IMR-90 (cell line): ENCODE measurements at regions not wholly inside any gene's neighbourhood (a gene's known extent, or its start where the extent isn't known, plus 50 kb on each side); places are given as distances from the start of the nearest gene placed in this dataset.

ENCODE experiments used
- ATAC-seq: fragments of 200-7000 bp; cut with Tn5 transposase; 2 replicates; pipeline ENCODE4 v1.9.1; 2020; ENCODE audit warnings: low read depth, mild to moderate bottlenecking, moderate library complexity
- BruUV-seq: library from RNA; stranded (reverse); fragments of 400-500 nt; replicated peaks from 2 replicates; lab custom pipeline; 2021; lab: Mats Ljungman, UMichigan
- CTCF ChIA-PET: fragments of 300-600 bp; formaldehyde crosslinking; extraction: SDS; loops from one replicate; lab custom pipeline; 2021; ENCODE audit warnings: antibody characterized with exemption; lab: Yijun Ruan, JAX
- POLR2A ChIA-PET: fragments of 300-600 bp; sonication (Branson Sonifier 250); formaldehyde crosslinking; loops from one replicate; lab custom pipeline; 2022; ENCODE audit warnings: antibody characterized with exemption; ENCODE audit not compliant: unreplicated experiment; lab: Charles Lee
- DNase-seq: peaks from one replicate; pipeline ENCODE4 v3.0.0; 2013
- H2AFZ ChIP-seq: replicated peaks from 2 replicates; pipeline ENCODE3; 2013; ENCODE audit warnings: low read length, mild to moderate bottlenecking; ENCODE audit not compliant: poor library complexity
- H2AK5ac ChIP-seq: 2 replicates; pipeline ENCODE4 v1.6.1; 2013; ENCODE audit warnings: low read depth, low read length, inconsistent platforms
- H2AK9ac ChIP-seq: replicated peaks from 2 replicates; pipeline ENCODE3; 2013; ENCODE audit warnings: mild to moderate bottlenecking, low read depth, low read length, moderate library complexity; ENCODE audit not compliant: poor library complexity
- H2BK120ac ChIP-seq: 2 replicates; pipeline ENCODE4 v1.6.1; 2013; ENCODE audit warnings: low read depth, low read length, inconsistent platforms
- H2BK15ac ChIP-seq: 3 replicates; pipeline ENCODE4 v1.6.1; 2013; ENCODE audit warnings: low read depth, low read length, inconsistent platforms
- H2BK20ac ChIP-seq: 2 replicates; pipeline ENCODE4 v1.6.1; 2013; ENCODE audit warnings: low read depth, mild to moderate bottlenecking, inconsistent platforms, low read length, moderate library complexity
- H2BK5ac ChIP-seq: 2 replicates; pipeline ENCODE4 v1.6.1; 2013; ENCODE audit warnings: mild to moderate bottlenecking, low read depth, low read length, inconsistent platforms; ENCODE audit not compliant: poor library complexity, severe bottlenecking
- H3K14ac ChIP-seq: replicated peaks from 2 replicates; pipeline ENCODE4 v1.6.1; 2013; ENCODE audit warnings: low read depth, low read length, inconsistent platforms
- H3K18ac ChIP-seq: 2 replicates; pipeline ENCODE4 v1.6.1; 2013; ENCODE audit warnings: low read depth, low read length, control low read depth
- H3K23ac ChIP-seq: 2 replicates; pipeline ENCODE4 v1.6.1; 2013; ENCODE audit warnings: low read depth, low read length, inconsistent platforms
- H3K27ac ChIP-seq: 2 replicates; pipeline ENCODE4 v1.5.1; 2013; ENCODE audit warnings: mild to moderate bottlenecking, control low read depth, low read length; ENCODE audit not compliant: insufficient read depth
- H3K27me3 ChIP-seq: 2 replicates; pipeline ENCODE4 v1.6.1; 2013; ENCODE audit warnings: low read length; ENCODE audit not compliant: control insufficient read depth, insufficient read depth
- H3K36me3 ChIP-seq: 2 replicates; pipeline ENCODE4 v1.6.1; 2013; ENCODE audit warnings: low read length, mixed read lengths; ENCODE audit not compliant: control insufficient read depth, insufficient read depth
- H3K4ac ChIP-seq: 2 replicates; pipeline ENCODE4 v1.6.1; 2013; ENCODE audit warnings: low read depth, low read length, inconsistent platforms
- H3K4me1 ChIP-seq: 2 replicates; pipeline ENCODE4 v1.6.1; 2013; ENCODE audit warnings: low read length, mixed read lengths; ENCODE audit not compliant: control insufficient read depth, insufficient read depth
- H3K4me2 ChIP-seq: 2 replicates; pipeline ENCODE4 v1.6.1; 2013; ENCODE audit warnings: low read depth, mild to moderate bottlenecking, control low read depth, low read length, moderate library complexity
- H3K4me3 ChIP-seq: 2 replicates; pipeline ENCODE4 v1.5.1; 2013; ENCODE audit warnings: low read depth, mild to moderate bottlenecking, control low read depth, low read length, moderate library complexity; ENCODE audit not compliant: insufficient read depth
- H3K56ac ChIP-seq: 2 replicates; pipeline ENCODE4 v1.6.1; 2013; ENCODE audit warnings: low read length, inconsistent platforms; ENCODE audit not compliant: insufficient read depth; ENCODE audit errors: extremely low read depth
- H3K79me1 ChIP-seq, 2 experiments: 2 replicates each; pipeline ENCODE4 v1.6.1; 2013; ENCODE audit warnings: low read length in 2 of 2, inconsistent platforms in 1 of 2, low read depth in 1 of 2
- H3K9ac ChIP-seq: 2 replicates; pipeline ENCODE4 v1.6.1; 2013; ENCODE audit warnings: low read depth, low read length, control low read depth
- H3K9me1 ChIP-seq: 2 replicates; pipeline ENCODE4 v1.6.1; 2013; ENCODE audit warnings: low read length, inconsistent platforms; ENCODE audit not compliant: insufficient read depth
- H3K9me3 ChIP-seq: 2 replicates; pipeline ENCODE4 v1.6.1; 2013; ENCODE audit warnings: low read length; ENCODE audit not compliant: control insufficient read depth, insufficient read depth
- H4K20me1 ChIP-seq: 2 replicates; pipeline ENCODE4 v1.6.1; 2013; ENCODE audit warnings: low read length, inconsistent platforms; ENCODE audit not compliant: insufficient read depth
- H4K5ac ChIP-seq: 2 replicates; pipeline ENCODE4 v1.6.1; 2013; ENCODE audit warnings: mild to moderate bottlenecking, low read depth, low read length, control low read depth
- H4K8ac ChIP-seq, 2 experiments: 2 replicates each; pipeline ENCODE4 v1.6.1; 2013; ENCODE audit warnings: low read depth in 2 of 2, low read length in 2 of 2, control low read depth in 1 of 2, inconsistent platforms in 1 of 2
- H4K91ac ChIP-seq: 2 replicates; pipeline ENCODE4 v1.6.1; 2013; ENCODE audit warnings: low read depth, low read length, inconsistent platforms; ENCODE audit not compliant: insufficient read depth
- WGBS, 2 experiments: methylation state at CpG; one replicate each; pipeline versions ENCODE4 v1.1.5 to v1.1.7; 2013; ENCODE audit warnings: missing lambda C conversion rate in 2 of 2; ENCODE audit not compliant: insufficient read length in 1 of 2; ENCODE audit errors: extremely low coverage in 2 of 2; 5-methylcytosine and 5-hydroxymethylcytosine counted together
- dilution Hi-C: fragments of 300-500 bp; cut with HindIII; formaldehyde crosslinking; loops from one replicate; pipeline ENCODE4 v1.14.3; 2018; ENCODE audit warnings: low sequenced_read_pairs; ENCODE audit not compliant: unreplicated experiment
- in situ Hi-C: fragments of 300-500 bp; cut with MboI; formaldehyde crosslinking; loops from 3 replicates; pipeline ENCODE4 v1.14.3; 2019; ENCODE audit warnings: low sequenced_read_pairs, inconsistent platforms, mixed read lengths
- intact Hi-C: fragments of 100-400 bp; cut with micrococcal nuclease; formaldehyde crosslinking; loops from 2 replicates; pipeline ENCODE4 v1.10.0; 2022
- TF ChIP-seq, protein P1 (sequence below): fragments of 150-350 bp; IDR thresholded peaks from 2 replicates; pipeline ENCODE4 v1.6.1; 2016; ENCODE audit warnings: low read depth, mild to moderate bottlenecking, low read length, moderate library complexity, borderline replicate concordance

DNA sequence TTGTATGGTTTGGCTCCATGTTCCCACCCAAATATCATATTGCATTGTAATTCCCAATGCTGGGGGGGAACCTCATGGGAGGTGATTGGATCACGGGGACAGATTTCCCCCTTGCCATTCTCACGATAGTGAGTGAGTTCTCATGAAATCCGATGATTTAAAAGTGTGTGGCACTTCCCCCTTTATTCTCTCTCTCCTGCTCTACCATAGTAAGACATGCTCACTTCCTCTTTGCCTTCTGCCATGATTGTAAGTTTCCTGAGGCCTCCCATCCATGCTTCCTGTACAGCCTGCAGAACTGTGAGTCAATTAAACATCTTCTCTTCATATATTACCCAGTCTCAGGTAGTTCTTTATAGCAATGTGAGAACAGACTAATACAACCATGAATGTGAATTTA lies 211.6 kb upstream of the NR5A2 start:
- H3K4me1 ChIP-seq = no peaks in the 10 kb centered on the region
- H2AFZ ChIP-seq = no peak overlapping the region
- TF ChIP-seq, protein P1, sequence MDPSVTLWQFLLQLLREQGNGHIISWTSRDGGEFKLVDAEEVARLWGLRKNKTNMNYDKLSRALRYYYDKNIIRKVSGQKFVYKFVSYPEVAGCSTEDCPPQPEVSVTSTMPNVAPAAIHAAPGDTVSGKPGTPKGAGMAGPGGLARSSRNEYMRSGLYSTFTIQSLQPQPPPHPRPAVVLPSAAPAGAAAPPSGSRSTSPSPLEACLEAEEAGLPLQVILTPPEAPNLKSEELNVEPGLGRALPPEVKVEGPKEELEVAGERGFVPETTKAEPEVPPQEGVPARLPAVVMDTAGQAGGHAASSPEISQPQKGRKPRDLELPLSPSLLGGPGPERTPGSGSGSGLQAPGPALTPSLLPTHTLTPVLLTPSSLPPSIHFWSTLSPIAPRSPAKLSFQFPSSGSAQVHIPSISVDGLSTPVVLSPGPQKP = no peak
- POLR2A ChIA-PET = no interaction called here
- WGBS, 2 experiments = no CpG with 5 or more reads among the region's 3 CpGs
- H3K36me3 ChIP-seq = no peaks in the 10 kb centered on the region
- H3K9ac ChIP-seq = no peak overlapping the region
- no peak overlapping the region for H3K23ac ChIP-seq
- H3K4me3 ChIP-seq = no peak overlapping the region
- H3K27me3 ChIP-seq = no peaks in the 10 kb centered on the region; the same call in 1 of the 2 replicates
- H3K14ac ChIP-seq = no peak overlapping the region
- intact Hi-C loops = no loop called here
- no peaks in the 10 kb centered on the region for H3K79me1 ChIP-seq
- H2AK5ac ChIP-seq = no peak overlapping the region
- no peak overlapping the region for H3K4me2 ChIP-seq
- no TSS peak for BruUV-seq
- no peak overlapping the region for H4K91ac ChIP-seq
- H4K8ac ChIP-seq = no peak overlapping the region
- dilution Hi-C loops = no loop called here
- ATAC-seq (no peak), DNase-seq (no peak)
- no peak overlapping the region for H3K18ac ChIP-seq
- no peak overlapping the region for H2AK9ac ChIP-seq
- CTCF ChIA-PET = no interaction called here
- no peaks in the 10 kb centered on the region for H3K9me3 ChIP-seq
- no peak overlapping the region for H3K4ac ChIP-seq
- no peak overlapping the region for H2BK5ac ChIP-seq
- H2BK120ac ChIP-seq = no peak overlapping the region
- no peak overlapping the region for H3K56ac ChIP-seq
- H4K20me1 ChIP-seq = no peaks in the 10 kb centered on the region
- H2BK20ac ChIP-seq = no peak overlapping the region
- H2BK15ac ChIP-seq = no peak overlapping the region
- in situ Hi-C loops = no loop called here
- H3K27ac ChIP-seq = no peak overlapping the region
- H4K5ac ChIP-seq = no peak overlapping the region
- H3K9me1 ChIP-seq = no peaks in the 10 kb centered on the region
